Activated naive CD8-positive, alpha-beta T cell treated with anti-CD3 and anti-CD28 coated beads, Interleukin-2, amount 50 U/mL, for 24 hours (primary cell): ENCODE measurements at regions not wholly inside any gene's neighbourhood (a gene's known extent, or its start where the extent isn't known, plus 50 kb on each side); places are given as distances from the start of the nearest gene placed in this dataset.

ENCODE experiments used
- ATAC-seq: fragments of 150-1000 bp; cut with Tn5 transposase; one replicate; pipeline ENCODE4 v1.10.0; 2021
- DNase-seq: peaks from one replicate; pipeline ENCODE4 v3.0.0; 2021
- H3K27ac Mint-ChIP-seq: one replicate; pipeline ENCODE4 v1.8.0; 2021; ENCODE audit warnings: mild to moderate bottlenecking, mixed read lengths
- H3K27me3 Mint-ChIP-seq: one replicate; pipeline ENCODE4 v1.8.0; 2021; ENCODE audit warnings: mixed read lengths
- H3K36me3 Mint-ChIP-seq: one replicate; pipeline ENCODE4 v1.8.0; 2021; ENCODE audit warnings: low read depth, mixed read lengths
- H3K4me1 Mint-ChIP-seq: one replicate; pipeline ENCODE4 v1.8.0; 2021; ENCODE audit warnings: mixed read lengths
- H3K4me3 Mint-ChIP-seq: one replicate; pipeline ENCODE4 v1.8.0; 2021; ENCODE audit warnings: mild to moderate bottlenecking, moderate library complexity, mixed read lengths
- H3K9me3 Mint-ChIP-seq: one replicate; pipeline ENCODE4 v1.8.0; 2021; ENCODE audit warnings: mixed read lengths

- H3K36me3 Mint-ChIP-seq = no peaks in the 10 kb centered on the region
- no peak for DNase-seq
- no peak overlapping the region for H3K4me3 Mint-ChIP-seq
- H3K4me1 Mint-ChIP-seq = peaks cover 1% of the 10 kb centered on the region
- no peak overlapping the region for H3K27ac Mint-ChIP-seq
- no peak for ATAC-seq
- peaks cover 8% of the 10 kb centered on the region for H3K27me3 Mint-ChIP-seq
- H3K9me3 Mint-ChIP-seq = no peaks in the 10 kb centered on the region
Measured at GRCh38 chr10:63769367-63769766, 248.2 kb downstream of the REEP3 start.

DNA sequence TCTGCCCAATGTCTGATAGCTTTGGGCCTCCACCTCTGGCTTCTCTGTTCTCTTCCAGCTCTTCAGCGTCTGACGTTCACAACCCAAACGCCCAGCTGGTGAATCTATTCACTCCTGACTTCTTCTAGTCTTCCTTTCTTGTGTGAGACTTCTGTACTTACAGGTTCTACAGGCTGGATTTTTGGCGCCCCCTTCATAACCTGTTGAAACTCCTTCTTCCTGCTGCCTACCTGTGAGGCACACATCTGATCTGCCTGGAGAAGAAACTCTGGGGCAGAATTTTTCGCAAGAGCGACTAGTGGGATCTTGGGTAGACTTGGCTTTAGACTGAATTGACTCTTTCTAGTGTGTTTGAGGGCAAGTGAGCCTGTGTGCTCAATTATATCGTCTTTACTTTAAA, 249.3 kb downstream of the REEP3 start:
- DNase-seq (no peak), ATAC-seq (no peak)
- Mint-ChIP-seq H3K4me1 (peaks cover 1% of the 10 kb centered on the region), H3K36me3 (no peaks in the 10 kb centered on the region), H3K27ac (no peak overlapping the region), H3K27me3 (peaks cover 2% of the 10 kb centered on the region), H3K9me3 (no peaks in the 10 kb centered on the region), H3K4me3 (no peak overlapping the region)

DNA sequence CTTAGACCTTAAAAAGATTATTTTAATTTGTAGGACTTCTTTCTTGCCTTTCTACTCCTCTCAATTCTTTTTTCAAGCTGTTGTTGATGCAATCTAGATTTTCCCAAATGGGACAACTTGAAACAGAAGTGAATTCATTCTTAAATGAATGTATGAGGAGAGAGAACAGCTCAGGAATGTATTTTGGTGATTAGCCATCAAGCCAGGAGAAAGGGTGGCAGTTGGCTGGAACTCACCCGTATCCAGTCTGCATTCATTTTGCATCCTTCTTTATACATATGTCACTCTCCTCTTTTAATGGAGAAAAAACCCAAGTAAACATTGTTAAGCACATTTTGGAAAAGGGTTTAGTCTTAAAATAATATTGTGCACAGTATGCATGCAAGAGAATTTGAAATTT, 251.3 kb downstream of the REEP3 start:
- peaks cover 5% of the 10 kb centered on the region for H3K27me3 Mint-ChIP-seq
- H3K27ac Mint-ChIP-seq = no peak overlapping the region
- no peaks in the 10 kb centered on the region for H3K36me3 Mint-ChIP-seq
- ATAC-seq = no peak
- no peaks in the 10 kb centered on the region for H3K4me1 Mint-ChIP-seq
- H3K9me3 Mint-ChIP-seq = no peaks in the 10 kb centered on the region
- no peak for DNase-seq
- no peak overlapping the region for H3K4me3 Mint-ChIP-seq

GRCh38 chr10:63773106-63773505, 251.9 kb downstream of the REEP3 start:
- H3K27ac Mint-ChIP-seq = no peak overlapping the region
- H3K4me3 Mint-ChIP-seq = no peak overlapping the region
- no peak for ATAC-seq
- H3K4me1 Mint-ChIP-seq = no peaks in the 10 kb centered on the region
- no peak for DNase-seq
- no peaks in the 10 kb centered on the region for H3K9me3 Mint-ChIP-seq
- H3K27me3 Mint-ChIP-seq = peaks cover 5% of the 10 kb centered on the region
- no peaks in the 10 kb centered on the region for H3K36me3 Mint-ChIP-seq

DNA sequence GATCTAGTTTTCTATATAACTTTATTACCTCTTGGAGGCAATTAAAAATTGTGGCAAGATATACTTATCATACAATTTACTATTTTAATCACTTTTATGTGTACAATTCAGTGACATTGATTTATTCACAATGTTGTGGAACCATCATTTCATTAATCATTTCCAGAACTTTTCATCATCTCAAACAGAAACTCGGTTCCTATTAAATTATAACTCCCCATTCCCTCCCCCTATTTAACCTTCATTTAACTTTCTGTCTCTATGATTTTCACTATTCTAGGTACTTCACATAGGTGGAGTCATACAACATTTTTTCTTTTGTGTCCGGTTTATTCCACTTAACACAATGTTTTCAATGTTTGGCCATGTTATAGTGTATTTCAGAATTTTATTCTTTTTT, 252.8 kb downstream of the REEP3 start:
- Mint-ChIP-seq H3K4me3 (no peak overlapping the region), H3K9me3 (no peaks in the 10 kb centered on the region), H3K27me3 (peaks cover 6% of the 10 kb centered on the region), H3K36me3 (no peaks in the 10 kb centered on the region), H3K4me1 (no peaks in the 10 kb centered on the region), H3K27ac (no peak overlapping the region)
- ATAC-seq (no peak), DNase-seq (no peak)

- DNase-seq = no peak
- Mint-ChIP-seq H3K9me3 (no peaks in the 10 kb centered on the region), H3K4me3 (no peak overlapping the region), H3K36me3 (peaks cover under 1% of the 10 kb centered on the region), H3K27me3 (peaks cover 20% of the 10 kb centered on the region), H3K27ac (no peak overlapping the region), H3K4me1 (no peaks in the 10 kb centered on the region)
- ATAC-seq = no peak
Measured at GRCh38 chr10:63780101-63780500, 258.9 kb downstream of the REEP3 start.

DNA sequence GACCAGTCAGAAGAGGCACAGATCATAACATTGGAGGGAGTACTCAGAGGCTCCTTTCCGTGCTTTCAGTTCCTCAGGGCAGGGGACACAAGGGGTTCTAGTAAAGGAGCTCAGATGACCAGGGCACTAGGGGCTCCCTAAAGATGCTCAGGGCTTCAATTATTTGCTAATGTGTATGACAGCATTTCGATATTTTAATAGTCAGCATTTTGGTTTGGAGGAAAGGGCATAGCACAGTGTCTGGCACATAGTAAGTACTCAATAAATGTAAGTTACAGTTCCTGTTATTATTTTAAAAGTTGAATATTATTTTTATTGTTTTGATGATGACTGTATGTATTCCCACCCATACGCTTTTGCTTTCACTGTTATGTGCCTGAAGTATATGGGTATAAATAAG, 260.0 kb downstream of the REEP3 start:
- H3K27me3 Mint-ChIP-seq = peaks cover 23% of the 10 kb centered on the region
- no peaks in the 10 kb centered on the region for H3K9me3 Mint-ChIP-seq
- H3K36me3 Mint-ChIP-seq = peaks cover 2% of the 10 kb centered on the region
- no peaks in the 10 kb centered on the region for H3K4me1 Mint-ChIP-seq
- H3K4me3 Mint-ChIP-seq = no peak overlapping the region
- ATAC-seq (no peak), DNase-seq (no peak)
- H3K27ac Mint-ChIP-seq = no peak overlapping the region

DNA sequence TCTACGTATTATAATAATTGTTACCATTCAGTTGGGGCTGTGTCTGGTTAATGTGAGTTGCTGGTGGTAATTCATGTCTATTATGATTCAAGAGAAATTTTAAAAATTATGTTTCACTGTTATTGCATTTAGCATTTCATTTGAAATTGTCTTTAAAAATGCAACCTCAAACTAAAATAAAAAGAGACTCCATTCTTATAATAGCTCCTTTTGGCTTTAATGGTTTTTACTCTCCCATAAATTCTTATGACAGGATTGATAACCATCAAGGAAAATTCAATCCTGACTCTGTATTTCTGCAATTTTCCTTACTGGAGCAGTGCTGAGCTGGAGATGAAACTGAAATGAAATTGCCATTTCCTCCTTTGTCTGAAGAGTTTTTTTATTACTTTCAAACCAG, 262.7 kb downstream of the REEP3 start:
- DNase-seq (no peak), ATAC-seq (no peak)
- Mint-ChIP-seq H3K27me3 (peaks cover 31% of the 10 kb centered on the region), H3K9me3 (peaks cover 4% of the 10 kb centered on the region), H3K27ac (no peak overlapping the region), H3K36me3 (peaks cover 2% of the 10 kb centered on the region), H3K4me1 (peaks cover 11% of the 10 kb centered on the region), H3K4me3 (no peak overlapping the region)

DNA sequence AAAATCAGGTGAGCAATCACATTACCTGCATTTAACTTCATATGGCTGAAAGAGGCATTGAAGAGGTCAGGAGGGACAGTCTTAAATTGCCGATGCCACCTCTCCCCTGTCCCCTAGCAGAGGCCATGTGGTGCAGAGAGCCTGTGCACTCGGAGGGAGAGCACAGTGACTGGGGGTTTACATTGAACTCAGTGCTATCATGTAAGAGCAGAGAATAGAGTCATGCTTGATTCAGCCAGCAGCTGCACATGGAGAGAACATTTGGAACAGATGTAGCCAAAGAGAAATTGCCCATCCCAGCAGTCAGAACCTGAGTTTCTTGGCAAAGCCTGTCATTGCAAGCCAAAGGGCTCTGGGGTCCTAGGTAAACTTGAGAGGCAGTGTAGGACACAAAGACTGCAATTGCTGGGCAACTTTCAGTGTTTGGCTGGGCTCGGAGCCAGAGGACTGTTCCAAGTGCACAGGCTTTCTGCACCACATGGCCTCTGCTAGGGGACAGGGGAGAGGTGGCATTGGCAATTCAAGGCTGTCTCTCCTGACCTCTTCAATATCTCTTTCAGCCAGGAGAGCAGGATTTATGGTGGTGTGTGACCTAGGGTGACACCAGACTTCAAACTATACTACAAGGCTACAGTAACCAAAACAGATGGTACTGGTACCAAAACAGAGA, 267.1 kb downstream of the REEP3 start:
- no peak for DNase-seq

GRCh38 chr10:63795094-63795860, 274.1 kb downstream of the REEP3 start:
- H3K27ac Mint-ChIP-seq = no peak overlapping the region
- DNase-seq = no peak
- H3K4me1 Mint-ChIP-seq = peaks cover 7% of the 10 kb centered on the region
- no peaks in the 10 kb centered on the region for H3K36me3 Mint-ChIP-seq
- H3K9me3 Mint-ChIP-seq = no peaks in the 10 kb centered on the region
- ATAC-seq = no peak
- no peak overlapping the region for H3K4me3 Mint-ChIP-seq
- H3K27me3 Mint-ChIP-seq = peaks cover 10% of the 10 kb centered on the region

More for the DNA sequence above, 267.1 kb downstream of the REEP3 start:
- Mint-ChIP-seq H3K27ac (no peak overlapping the region), H3K27me3 (peaks cover 20% of the 10 kb centered on the region), H3K36me3 (peaks cover 2% of the 10 kb centered on the region), H3K9me3 (peaks cover 4% of the 10 kb centered on the region), H3K4me3 (no peak overlapping the region), H3K4me1 (peaks cover 11% of the 10 kb centered on the region)
- no peak for ATAC-seq

GRCh38 chr10:63798599-63799498, 277.6 kb downstream of the REEP3 start:
- H3K9me3 Mint-ChIP-seq = no peaks in the 10 kb centered on the region
- peaks cover 10% of the 10 kb centered on the region for H3K27me3 Mint-ChIP-seq
- no peaks in the 10 kb centered on the region for H3K36me3 Mint-ChIP-seq
- no peak overlapping the region for H3K4me3 Mint-ChIP-seq
- no peak overlapping the region for H3K27ac Mint-ChIP-seq
- DNase-seq (peak; percentile 3), ATAC-seq (no peak)
- peaks cover 7% of the 10 kb centered on the region for H3K4me1 Mint-ChIP-seq

GRCh38 chr10:63799521-63800300, 278.5 kb downstream of the REEP3 start:
- Mint-ChIP-seq H3K4me3 (no peak overlapping the region), H3K36me3 (no peaks in the 10 kb centered on the region), H3K9me3 (no peaks in the 10 kb centered on the region), H3K4me1 (peaks cover 7% of the 10 kb centered on the region), H3K27ac (no peak overlapping the region), H3K27me3 (peaks cover 6% of the 10 kb centered on the region)
- DNase-seq = no peak
- ATAC-seq = no peak

DNA sequence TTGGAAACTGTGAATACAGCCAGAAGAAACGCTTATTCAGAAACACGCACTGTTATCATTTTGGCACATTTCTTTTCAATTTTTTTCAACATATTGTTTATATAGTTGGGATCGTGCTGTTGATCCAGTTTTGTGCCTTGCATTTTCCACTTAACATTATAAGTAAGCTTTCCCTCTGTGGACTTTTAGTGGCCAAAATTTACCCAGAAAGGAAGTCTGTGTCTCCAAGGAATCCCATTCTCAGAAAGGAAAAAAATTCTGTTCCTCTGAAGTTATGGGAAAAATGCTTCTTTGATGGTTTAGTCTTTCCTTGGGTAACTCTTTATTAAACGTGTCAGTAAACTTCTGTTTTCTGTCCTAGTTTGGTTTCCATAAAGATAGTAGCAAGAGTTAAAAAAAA, 280.0 kb downstream of the REEP3 start:
- H3K27me3 Mint-ChIP-seq = peaks cover 6% of the 10 kb centered on the region
- ATAC-seq = no peak
- peaks cover 4% of the 10 kb centered on the region for H3K9me3 Mint-ChIP-seq
- peaks cover 7% of the 10 kb centered on the region for H3K4me1 Mint-ChIP-seq
- no peak for DNase-seq
- no peaks in the 10 kb centered on the region for H3K36me3 Mint-ChIP-seq
- H3K4me3 Mint-ChIP-seq = no peak overlapping the region
- H3K27ac Mint-ChIP-seq = no peak overlapping the region

DNA sequence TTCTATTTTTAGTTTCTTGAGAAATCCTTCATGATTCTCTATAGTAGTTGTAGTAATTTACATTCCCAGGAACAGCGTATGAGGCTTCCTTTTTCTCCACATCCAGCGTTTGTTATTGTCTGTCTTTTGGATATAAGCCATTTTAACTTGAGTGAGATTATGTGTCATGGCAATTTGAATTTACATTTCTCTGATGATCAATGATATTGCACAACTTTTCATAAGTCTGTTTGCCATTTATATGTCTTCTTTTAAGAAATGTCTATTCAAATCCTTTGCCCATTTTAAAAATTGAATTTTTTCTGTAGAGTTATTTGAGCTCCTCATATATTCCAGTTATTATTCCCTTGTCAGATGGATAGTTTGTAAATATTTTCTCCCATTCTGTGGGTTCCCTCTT, 285.1 kb downstream of the REEP3 start:
- no peak overlapping the region for H3K4me3 Mint-ChIP-seq
- no peak overlapping the region for H3K27ac Mint-ChIP-seq
- no peaks in the 10 kb centered on the region for H3K36me3 Mint-ChIP-seq
- DNase-seq (no peak), ATAC-seq (no peak)
- H3K9me3 Mint-ChIP-seq = peaks cover 9% of the 10 kb centered on the region
- no peaks in the 10 kb centered on the region for H3K4me1 Mint-ChIP-seq
- H3K27me3 Mint-ChIP-seq = peaks cover 7% of the 10 kb centered on the region
